WERI-Rb-1 (cell line): ENCODE measurements at regions not wholly inside any gene's neighbourhood (a gene's known extent, or its start where the extent isn't known, plus 50 kb on each side); places are given as distances from the start of the nearest gene placed in this dataset.

Experiments
- DNase-seq: peaks from one replicate; pipeline ENCODE4 v3.0.0-alpha.2; 2020
- H3K27ac ChIP-seq: fragments of 250-450 bp; sonication (Bioruptor Pico); 2 replicates; pipeline ENCODE4 v1.5.1; 2020; ENCODE audit warnings: mild to moderate bottlenecking, moderate library complexity
- H3K27me3 ChIP-seq: fragments of 250-450 bp; sonication (Bioruptor Pico); 2 replicates; pipeline ENCODE4 v1.5.1; 2021; ENCODE audit warnings: mild to moderate bottlenecking, low read depth, moderate library complexity; ENCODE audit not compliant: insufficient read depth, severe bottlenecking
- H3K36me3 ChIP-seq: fragments of 250-450 bp; sonication (Bioruptor Pico); 2 replicates; pipeline ENCODE4 v1.5.1; 2020; ENCODE audit warnings: mild to moderate bottlenecking, moderate library complexity
- H3K4me3 ChIP-seq: 2 replicates; pipeline ENCODE4 v1.5.1; 2011; ENCODE audit warnings: low read depth, mild to moderate bottlenecking, control low read depth, low read length
- H3K9me3 ChIP-seq: fragments of 250-450 bp; sonication (Bioruptor Pico); 2 replicates; pipeline ENCODE4 v1.5.1; 2021; ENCODE audit warnings: mild to moderate bottlenecking, moderate library complexity; ENCODE audit not compliant: severe bottlenecking
- CTCF ChIP-seq: IDR thresholded peaks from 2 replicates; pipeline ENCODE4 v1.5.1; 2011; ENCODE audit warnings: low read depth, mild to moderate bottlenecking, control low read depth, inconsistent platforms, low read length

GRCh38 chr6:105711216-105711615 is 308.3 kb upstream of the PREP start:
- no peak for DNase-seq
- H3K9me3 ChIP-seq: peaks cover 6% of the 10 kb centered on the region
- no peak for TF ChIP-seq CTCF
- H3K27me3 ChIP-seq: no peaks in the 10 kb centered on the region
- H3K4me3 ChIP-seq: no peak overlapping the region
- H3K27ac ChIP-seq: no peak overlapping the region
- no peaks in the 10 kb centered on the region for H3K36me3 ChIP-seq

- no peaks in the 10 kb centered on the region for H3K36me3 ChIP-seq
- H3K27ac ChIP-seq: no peak overlapping the region
- DNase-seq: no peak
- no peaks in the 10 kb centered on the region for H3K9me3 ChIP-seq
- H3K4me3 ChIP-seq: no peak overlapping the region
- no peaks in the 10 kb centered on the region for H3K27me3 ChIP-seq
- no peak for TF ChIP-seq CTCF
These were observed 302.7 kb upstream of the PREP start for GRCh38 chr6:105705608-105706007.

GRCh38 chr6:105695461-105695860 is 292.6 kb upstream of the PREP start:
- TF ChIP-seq CTCF: no peak
- no peaks in the 10 kb centered on the region for H3K27me3 ChIP-seq
- no peak overlapping the region for H3K4me3 ChIP-seq
- no peak for DNase-seq
- no peaks in the 10 kb centered on the region for H3K36me3 ChIP-seq
- H3K9me3 ChIP-seq: no peaks in the 10 kb centered on the region
- H3K27ac ChIP-seq: no peak overlapping the region

- no peaks in the 10 kb centered on the region for H3K9me3 ChIP-seq
- DNase-seq: no peak
- H3K27ac ChIP-seq: no peak overlapping the region
- no peak for TF ChIP-seq CTCF
- H3K4me3 ChIP-seq: no peak overlapping the region
- no peaks in the 10 kb centered on the region for H3K36me3 ChIP-seq
- no peaks in the 10 kb centered on the region for H3K27me3 ChIP-seq
These were observed 289.8 kb upstream of the PREP start for GRCh38 chr6:105692613-105693215.

- no peaks in the 10 kb centered on the region for H3K27me3 ChIP-seq
- no peak for TF ChIP-seq CTCF
- DNase-seq: no peak
These were observed 289.1 kb upstream of the PREP start for GRCh38 chr6:105691971-105692370.

GRCh38 chr6:105691081-105691480 is 288.2 kb upstream of the PREP start:
- no peaks in the 10 kb centered on the region for H3K36me3 ChIP-seq
- peaks cover 10% of the 10 kb centered on the region for H3K9me3 ChIP-seq
- no peak overlapping the region for H3K27ac ChIP-seq
- DNase-seq: no peak
- no peaks in the 10 kb centered on the region for H3K27me3 ChIP-seq
- no peak for TF ChIP-seq CTCF
- H3K4me3 ChIP-seq: no peak overlapping the region

More at GRCh38 chr6:105691971-105692370, 289.1 kb upstream of the PREP start:
- H3K4me3 ChIP-seq: no peak overlapping the region
- H3K27ac ChIP-seq: no peak overlapping the region
- H3K9me3 ChIP-seq: peaks cover 6% of the 10 kb centered on the region
- H3K36me3 ChIP-seq: no peaks in the 10 kb centered on the region
